Lung (tissue), 11 donors: ENCODE measurements at regions not wholly inside any gene's neighbourhood (a gene's known extent, or its start where the extent isn't known, plus 50 kb on each side); places are given as distances from the start of the nearest gene placed in this dataset.

ENCODE experiments used
- ATAC-seq: fragments of 200-7000 bp; cut with Tn5 transposase; one replicate; pipeline ENCODE4 v1.9.1; 2020; ENCODE audit warnings: moderate number of reproducible peaks; ENCODE audit not compliant: insufficient read depth, low FRiP score
- DNase-seq, 3 donors: peaks; one replicate each; pipeline ENCODE4 v3.0.0-alpha.2; 2013 to 2017
- H3K27ac ChIP-seq, 2 donors: one replicate each; pipeline ENCODE4 v1.5.1; 2013; ENCODE audit warnings: mild to moderate bottlenecking in 2 of 2, moderate library complexity in 2 of 2, control low read depth in 1 of 2, inconsistent platforms in 1 of 2, low read depth in 1 of 2, low read length in 1 of 2
- H3K27me3 ChIP-seq, 3 donors: one replicate each; pipeline ENCODE4 v1.5.1; 2013; ENCODE audit warnings: low read length in 2 of 3; ENCODE audit not compliant: control insufficient read depth in 3 of 3, insufficient read depth in 3 of 3
- H3K36me3 ChIP-seq, 4 donors: one replicate each; pipeline ENCODE4 v1.5.1; 2013; ENCODE audit warnings: low read length in 4 of 4, mild to moderate bottlenecking in 1 of 4, moderate library complexity in 1 of 4; ENCODE audit not compliant: control insufficient read depth in 4 of 4, insufficient read depth in 4 of 4
- H3K4me1 ChIP-seq, 5 donors: one replicate each; pipeline ENCODE4 v1.5.1; 2013; ENCODE audit warnings: low read length in 5 of 5, mild to moderate bottlenecking in 2 of 5, moderate library complexity in 1 of 5; ENCODE audit not compliant: control insufficient read depth in 5 of 5, insufficient read depth in 5 of 5
- H3K4me3 ChIP-seq: one replicate; pipeline ENCODE4 v1.5.1; 2013; ENCODE audit warnings: mild to moderate bottlenecking, control low read depth, moderate library complexity
- H3K9ac ChIP-seq, 2 donors: one replicate each; pipeline ENCODE4 v1.5.1; 2013; ENCODE audit warnings: low read length in 2 of 2, control low read depth in 1 of 2; ENCODE audit not compliant: insufficient read depth in 1 of 2
- H3K9me3 ChIP-seq, 4 donors: one replicate each; pipeline ENCODE4 v1.5.1; 2013; ENCODE audit warnings: low read length in 3 of 4, mild to moderate bottlenecking in 1 of 4, moderate library complexity in 1 of 4; ENCODE audit not compliant: control insufficient read depth in 4 of 4, insufficient read depth in 3 of 4
- CTCF ChIP-seq: IDR thresholded peaks from 2 replicates; pipeline ENCODE4 v1.5.1; 2012; ENCODE audit warnings: mild to moderate bottlenecking; ENCODE audit errors: control extremely low read depth, extremely low read depth
- WGBS, 2 donors: extraction: QIAGEN DNeasy Blood & Tissue Kit; methylation state at CpG; one replicate each; pipeline ENCODE4 v1.1.7; 2013; 5-methylcytosine and 5-hydroxymethylcytosine counted together
- donor health status: control.
- donor health status: control.
- donor health status: Bipolar disorder and iron deficiency.
- donor health status: healthy.
- donor health status: DM: yes; HTN: yes; CAD: no.

- H3K4me1 ChIP-seq = no peaks in the 10 kb centered on the region
- ATAC-seq (no peak), DNase-seq (no peak)
- peaks cover 0 to 5% (median 2%) of the 10 kb centered on the region in 4 donors for H3K9me3 ChIP-seq
- no peak overlapping the region for H3K4me3 ChIP-seq
- H3K9ac ChIP-seq = no peak overlapping the region
- H3K27ac ChIP-seq = no peak overlapping the region
- no peaks in the 10 kb centered on the region for H3K36me3 ChIP-seq
- WGBS, 2 donors = 95% methylated on average over 5 of the region's 5 CpGs
- H3K27me3 ChIP-seq = no peaks in the 10 kb centered on the region
- no peak for TF ChIP-seq CTCF
Observed at GRCh38 chr4:133995243-133995960, 206.2 kb downstream of the PABPC4L start.

GRCh38 chr4:133982533-133983224, 218.9 kb downstream of the PABPC4L start:
- Histone ChIP-seq H3K36me3 (no peaks in the 10 kb centered on the region), H3K9me3 (no peaks in the 10 kb centered on the region), H3K4me3 (no peak overlapping the region), H3K9ac (no peak overlapping the region), H3K4me1 (no peaks in the 10 kb centered on the region), H3K27ac (no peak overlapping the region), H3K27me3 (no peaks in the 10 kb centered on the region)
- ATAC-seq = no peak
- TF ChIP-seq CTCF = no peak
- WGBS, 2 donors = 19 to 28% methylated on average over 1 of the region's 1 CpG
- no peak for DNase-seq

GRCh38 chr4:133981327-133981726, 220.3 kb downstream of the PABPC4L start:
- TF ChIP-seq CTCF = no peak
- no peak for DNase-seq
- WGBS, 2 donors = 84 to 85% methylated on average over 2 of the region's 2 CpGs

More at GRCh38 chr4:133981327-133981726, 220.3 kb downstream of the PABPC4L start:
- Histone ChIP-seq H3K27me3 (no peaks in the 10 kb centered on the region), H3K4me3 (no peak overlapping the region), H3K9me3 (no peaks in the 10 kb centered on the region), H3K4me1 (no peaks in the 10 kb centered on the region), H3K9ac (no peak overlapping the region), H3K36me3 (no peaks in the 10 kb centered on the region), H3K27ac (no peak overlapping the region)
- ATAC-seq = no peak
